ENCODE measurements at regions not wholly inside any gene's neighbourhood (a gene's known extent, or its start where the extent isn't known, plus 50 kb on each side); places are given as distances from the start of the nearest gene placed in this dataset.

DNA sequence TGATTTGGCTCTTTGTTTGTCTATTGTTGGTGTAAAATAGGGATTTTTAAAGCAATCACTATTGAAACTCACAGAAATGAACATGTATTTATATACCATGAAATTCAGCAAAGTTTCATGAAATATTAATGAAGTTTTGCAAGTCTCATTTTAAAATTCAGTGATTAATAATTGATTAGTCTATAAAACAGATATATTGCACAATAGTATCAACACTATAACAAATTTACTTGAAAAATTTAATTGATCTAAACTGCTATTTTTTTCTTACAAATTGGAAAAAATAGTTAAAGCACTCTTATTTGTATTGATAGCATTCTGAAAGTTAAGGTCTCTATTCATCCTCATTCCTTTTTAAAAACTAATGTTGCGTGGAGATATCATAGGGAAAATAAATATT, 121.0 kb upstream of the PCDH9 start:
- TF ChIP-seq, protein P1, sequence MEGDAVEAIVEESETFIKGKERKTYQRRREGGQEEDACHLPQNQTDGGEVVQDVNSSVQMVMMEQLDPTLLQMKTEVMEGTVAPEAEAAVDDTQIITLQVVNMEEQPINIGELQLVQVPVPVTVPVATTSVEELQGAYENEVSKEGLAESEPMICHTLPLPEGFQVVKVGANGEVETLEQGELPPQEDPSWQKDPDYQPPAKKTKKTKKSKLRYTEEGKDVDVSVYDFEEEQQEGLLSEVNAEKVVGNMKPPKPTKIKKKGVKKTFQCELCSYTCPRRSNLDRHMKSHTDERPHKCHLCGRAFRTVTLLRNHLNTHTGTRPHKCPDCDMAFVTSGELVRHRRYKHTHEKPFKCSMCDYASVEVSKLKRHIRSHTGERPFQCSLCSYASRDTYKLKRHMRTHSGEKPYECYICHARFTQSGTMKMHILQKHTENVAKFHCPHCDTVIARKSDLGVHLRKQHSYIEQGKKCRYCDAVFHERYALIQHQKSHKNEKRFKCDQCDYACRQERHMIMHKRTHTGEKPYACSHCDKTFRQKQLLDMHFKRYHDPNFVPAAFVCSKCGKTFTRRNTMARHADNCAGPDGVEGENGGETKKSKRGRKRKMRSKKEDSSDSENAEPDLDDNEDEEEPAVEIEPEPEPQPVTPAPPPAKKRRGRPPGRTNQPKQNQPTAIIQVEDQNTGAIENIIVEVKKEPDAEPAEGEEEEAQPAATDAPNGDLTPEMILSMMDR (IDR thresholded peaks at IDR 0.05): no peak
- no peak for ATAC-seq (ENCODE audit: insufficient number of reproducible peaks, low FRiP score, low read depth)

DNA sequence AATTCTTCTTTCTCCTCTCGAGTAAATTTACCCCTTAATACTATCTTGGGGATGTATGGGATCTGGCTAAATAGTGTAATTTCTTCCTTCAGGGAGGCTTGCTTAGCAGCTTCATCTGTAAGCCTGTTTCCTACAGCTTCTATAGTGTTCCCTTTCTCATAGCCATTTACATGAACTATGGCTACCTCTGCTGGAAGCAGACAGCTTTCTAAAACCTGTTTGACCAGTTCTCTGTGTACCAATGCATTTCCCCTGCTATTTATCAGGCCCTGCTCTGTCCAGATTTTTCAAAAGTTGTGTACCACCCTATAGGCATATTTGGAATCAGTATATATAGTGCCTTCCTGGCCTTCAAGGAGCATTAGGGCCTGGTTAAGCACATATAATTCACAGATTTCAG, 113.6 kb upstream of the PCDH9 start:
- no peak for DNase-seq (ENCODE audit: low spot score)
- no peaks in the 10 kb centered on the region for H3K27me3 ChIP-seq (replicated peaks; ENCODE audit: insufficient read depth)
- no peaks in the 10 kb centered on the region for H3K9me3 ChIP-seq
- H3K4me1 ChIP-seq (ENCODE audit: control insufficient read depth in 1 of 2, low read depth in 2 of 2): no peaks in the 10 kb centered on the region
- H3K4me3 ChIP-seq: no peak overlapping the region
- H3K27ac ChIP-seq: no peak overlapping the region
- TF ChIP-seq, protein P1 (IDR thresholded peaks at IDR 0.05): no peak
- ATAC-seq (ENCODE audit: insufficient number of reproducible peaks, low FRiP score, low read depth): no peak
- H3K36me3 ChIP-seq: no peaks in the 10 kb centered on the region

More for the DNA sequence above, 121.0 kb upstream of the PCDH9 start:
- no peak overlapping the region for H3K4me3 ChIP-seq
- no peak for DNase-seq (ENCODE audit: low spot score)
- H3K27ac ChIP-seq: no peak overlapping the region
- no peaks in the 10 kb centered on the region for H3K9me3 ChIP-seq
- H3K27me3 ChIP-seq (replicated peaks; ENCODE audit: insufficient read depth): no peaks in the 10 kb centered on the region
- H3K4me1 ChIP-seq (ENCODE audit: control insufficient read depth in 1 of 2, low read depth in 2 of 2): no peaks in the 10 kb centered on the region
- no peaks in the 10 kb centered on the region for H3K36me3 ChIP-seq

- DNase-seq (ENCODE audit: low spot score) (no peak), ATAC-seq (ENCODE audit: insufficient number of reproducible peaks, low FRiP score, low read depth) (no peak)
- Histone ChIP-seq H3K27ac (no peak overlapping the region), H3K27me3 (replicated peaks; ENCODE audit: insufficient read depth) (no peaks in the 10 kb centered on the region), H3K9me3 (no peaks in the 10 kb centered on the region), H3K4me3 (no peak overlapping the region), H3K4me1 (ENCODE audit: control insufficient read depth in 1 of 2, low read depth in 2 of 2) (no peaks in the 10 kb centered on the region), H3K36me3 (no peaks in the 10 kb centered on the region)
- TF ChIP-seq, protein P1 (IDR thresholded peaks at IDR 0.05): no peak
Observed at GRCh38 chr13:67341406-67341805, 111.3 kb upstream of the PCDH9 start.

GRCh38 chr13:67330149-67330548, 100.0 kb upstream of the PCDH9 start:
- no peaks in the 10 kb centered on the region for H3K9me3 ChIP-seq
- no peak overlapping the region for H3K4me3 ChIP-seq
- no peaks in the 10 kb centered on the region for H3K36me3 ChIP-seq
- no peaks in the 10 kb centered on the region for H3K27me3 ChIP-seq (replicated peaks; ENCODE audit: insufficient read depth)
- TF ChIP-seq, protein P1 (IDR thresholded peaks at IDR 0.05): no peak
- no peak for ATAC-seq (ENCODE audit: insufficient number of reproducible peaks, low FRiP score, low read depth)
- DNase-seq (ENCODE audit: low spot score): no peak
- H3K27ac ChIP-seq: no peak overlapping the region
- no peaks in the 10 kb centered on the region for H3K4me1 ChIP-seq (ENCODE audit: control insufficient read depth in 1 of 2, low read depth in 2 of 2)

DNA sequence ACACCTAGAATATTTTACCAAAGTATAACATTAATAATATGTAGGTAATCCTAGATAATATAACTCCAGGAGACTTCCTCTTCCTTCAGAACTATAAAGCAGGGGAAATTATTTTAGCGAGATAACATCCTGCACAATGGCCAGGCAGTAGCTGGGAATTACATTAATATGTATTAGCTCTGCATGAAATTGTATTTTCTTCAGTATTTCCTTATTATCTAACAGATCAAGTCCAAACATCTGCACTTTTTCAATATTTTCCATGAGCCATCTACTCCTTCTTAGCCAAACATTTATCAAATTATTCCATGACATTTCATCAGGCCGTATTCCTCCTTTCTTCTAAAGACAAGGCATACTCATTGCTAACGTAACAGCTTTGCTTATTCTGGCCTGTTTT, 98.8 kb upstream of the PCDH9 start:
- no peaks in the 10 kb centered on the region for H3K36me3 ChIP-seq
- H3K4me1 ChIP-seq (ENCODE audit: control insufficient read depth in 1 of 2, low read depth in 2 of 2): no peaks in the 10 kb centered on the region
- H3K27me3 ChIP-seq (replicated peaks; ENCODE audit: insufficient read depth): no peaks in the 10 kb centered on the region
- TF ChIP-seq, protein P1 (IDR thresholded peaks at IDR 0.05): no peak
- ATAC-seq (ENCODE audit: insufficient number of reproducible peaks, low FRiP score, low read depth) (no peak), DNase-seq (ENCODE audit: low spot score) (no peak)
- no peak overlapping the region for H3K27ac ChIP-seq
- no peak overlapping the region for H3K4me3 ChIP-seq
- H3K9me3 ChIP-seq: no peaks in the 10 kb centered on the region
